ENCODE measurements at regions not wholly inside any gene's neighbourhood (a gene's known extent, or its start where the extent isn't known, plus 50 kb on each side); places are given as distances from the start of the nearest gene placed in this dataset.

DNA sequence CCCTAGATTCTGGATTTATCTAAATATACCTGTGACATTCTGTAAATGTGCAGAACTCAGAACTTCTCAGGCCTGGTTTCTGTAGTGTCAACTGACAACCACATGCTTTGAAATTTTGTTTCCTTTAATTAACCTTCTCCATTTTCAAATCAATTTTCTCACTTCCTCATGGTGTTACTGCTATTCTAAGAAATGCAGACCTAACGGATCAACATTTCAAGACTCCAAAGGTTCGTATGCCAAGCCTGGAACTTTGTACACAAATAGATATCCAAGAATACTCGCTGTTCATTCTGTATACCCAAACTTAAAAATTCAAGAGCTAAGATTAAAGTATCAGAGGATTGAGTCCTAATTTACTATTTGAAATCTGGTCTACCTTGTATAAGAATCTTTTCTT lies 88.1 kb downstream of the SLC24A2 start:
- TF ChIP-seq, protein P1, sequence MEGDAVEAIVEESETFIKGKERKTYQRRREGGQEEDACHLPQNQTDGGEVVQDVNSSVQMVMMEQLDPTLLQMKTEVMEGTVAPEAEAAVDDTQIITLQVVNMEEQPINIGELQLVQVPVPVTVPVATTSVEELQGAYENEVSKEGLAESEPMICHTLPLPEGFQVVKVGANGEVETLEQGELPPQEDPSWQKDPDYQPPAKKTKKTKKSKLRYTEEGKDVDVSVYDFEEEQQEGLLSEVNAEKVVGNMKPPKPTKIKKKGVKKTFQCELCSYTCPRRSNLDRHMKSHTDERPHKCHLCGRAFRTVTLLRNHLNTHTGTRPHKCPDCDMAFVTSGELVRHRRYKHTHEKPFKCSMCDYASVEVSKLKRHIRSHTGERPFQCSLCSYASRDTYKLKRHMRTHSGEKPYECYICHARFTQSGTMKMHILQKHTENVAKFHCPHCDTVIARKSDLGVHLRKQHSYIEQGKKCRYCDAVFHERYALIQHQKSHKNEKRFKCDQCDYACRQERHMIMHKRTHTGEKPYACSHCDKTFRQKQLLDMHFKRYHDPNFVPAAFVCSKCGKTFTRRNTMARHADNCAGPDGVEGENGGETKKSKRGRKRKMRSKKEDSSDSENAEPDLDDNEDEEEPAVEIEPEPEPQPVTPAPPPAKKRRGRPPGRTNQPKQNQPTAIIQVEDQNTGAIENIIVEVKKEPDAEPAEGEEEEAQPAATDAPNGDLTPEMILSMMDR (conservative IDR thresholded peaks at IDR 0.05; ENCODE audit: low read length): no peak
- TF ChIP-seq EZH2phosphoT487 (IDR thresholded peaks at IDR 0.05; ENCODE audit: borderline replicate concordance, low read depth, low read length): no peak

Data from OCI-LY7 (cell line).